Smooth muscle cell (in vitro differentiated cells): ENCODE measurements at regions not wholly inside any gene's neighbourhood (a gene's known extent, or its start where the extent isn't known, plus 50 kb on each side); places are given as distances from the start of the nearest gene placed in this dataset.
A peak's percentile ranks its signal among the peaks of the same experiment; 100 is the strongest.

Experiments
- DNase-seq: peaks from one replicate; lab custom pipeline; 2025; ENCODE audit not compliant: unreplicated experiment; lab: John Stamatoyannopoulos, UW
- H2AFZ ChIP-seq: fragments of 200-600 bp; sonication (generic); 2 replicates; pipeline ENCODE4 v1.6.0; 2016; ENCODE audit warnings: antibody characterized with exemption, low read depth, mild to moderate bottlenecking
- H3F3A ChIP-seq: fragments of 200-600 bp; sonication (generic); 2 replicates; pipeline ENCODE4 v1.6.0; 2017; ENCODE audit warnings: antibody characterized with exemption, low read depth
- H3K27ac ChIP-seq: fragments of 200-600 bp; sonication (generic); 2 replicates; pipeline ENCODE4 v1.5.1; 2016; ENCODE audit warnings: low read depth, mild to moderate bottlenecking
- H3K27me3 ChIP-seq: fragments of 200-600 bp; sonication (generic); 2 replicates; pipeline ENCODE4 v1.6.1; 2016; ENCODE audit warnings: low read depth, mild to moderate bottlenecking
- H3K36me3 ChIP-seq: fragments of 200-600 bp; sonication (generic); 2 replicates; pipeline ENCODE4 v1.5.1; 2016; ENCODE audit warnings: low read depth
- H3K4me1 ChIP-seq: fragments of 200-600 bp; sonication (generic); 2 replicates; pipeline ENCODE4 v1.5.1; 2016; ENCODE audit warnings: low read depth
- H3K4me2 ChIP-seq: fragments of 200-600 bp; sonication (generic); 2 replicates; pipeline ENCODE4 v1.6.0; 2016; ENCODE audit warnings: mild to moderate bottlenecking
- H3K4me3 ChIP-seq: fragments of 200-600 bp; sonication (generic); 2 replicates; pipeline ENCODE4 v1.5.1; 2016; ENCODE audit warnings: mild to moderate bottlenecking
- H3K79me2 ChIP-seq: fragments of 200-600 bp; sonication (generic); 2 replicates; pipeline ENCODE4 v1.6.0; 2016; ENCODE audit warnings: low read depth, mild to moderate bottlenecking
- H3K9ac ChIP-seq: fragments of 200-600 bp; sonication (generic); 2 replicates; pipeline ENCODE4 v1.6.0; 2016; ENCODE audit warnings: low read depth
- H3K9me3 ChIP-seq: fragments of 200-600 bp; sonication (generic); replicated peaks from 2 replicates; pipeline ENCODE4 v1.5.1; 2016; ENCODE audit warnings: low read depth
- H4K20me1 ChIP-seq: fragments of 200-600 bp; sonication (generic); 2 replicates; pipeline ENCODE4 v1.6.0; 2016; ENCODE audit warnings: low read depth
- WGBS: methylation state at CpG from one replicate; pipeline ENCODE4 v1.1.7; 2016; ENCODE audit warnings: low lambda C conversion rate; 5-methylcytosine and 5-hydroxymethylcytosine counted together
- TF ChIP-seq, protein P1 (sequence below): fragments of 200-600 bp; sonication (generic); IDR thresholded peaks from 2 replicates; pipeline ENCODE4 v1.5.1; 2017; ENCODE audit warnings: borderline replicate concordance, mild to moderate bottlenecking, antibody characterized with exemption; ENCODE audit not compliant: insufficient read depth, poor library complexity, severe bottlenecking

DNA sequence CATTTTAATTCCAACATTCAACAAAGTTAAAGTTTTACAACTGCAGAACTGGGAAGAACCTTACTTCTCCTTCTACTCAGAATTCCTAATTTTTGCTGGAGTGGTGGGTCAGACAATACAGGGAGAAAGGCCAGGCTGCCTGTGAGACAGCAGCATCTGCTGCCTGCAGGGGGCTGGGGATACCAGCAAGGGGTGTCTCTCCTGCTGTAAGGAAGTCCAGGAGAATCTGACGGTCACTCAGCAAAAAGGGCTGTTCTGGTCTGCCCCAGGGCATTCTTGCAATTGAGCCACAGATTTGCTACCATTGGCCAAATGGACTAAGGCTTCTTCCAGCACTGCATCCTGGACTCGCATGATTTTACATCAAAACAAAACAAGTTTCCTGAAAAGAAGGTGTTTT is 426.6 kb upstream of the CDH11 start:
- no peak overlapping the region for H2AFZ ChIP-seq
- H3K27me3 ChIP-seq = no peaks in the 10 kb centered on the region
- H3K4me3 ChIP-seq = peak overlapping the region; percentile 12
- peak overlapping the region; percentile 96 for H3K27ac ChIP-seq
- TF ChIP-seq, protein P1, sequence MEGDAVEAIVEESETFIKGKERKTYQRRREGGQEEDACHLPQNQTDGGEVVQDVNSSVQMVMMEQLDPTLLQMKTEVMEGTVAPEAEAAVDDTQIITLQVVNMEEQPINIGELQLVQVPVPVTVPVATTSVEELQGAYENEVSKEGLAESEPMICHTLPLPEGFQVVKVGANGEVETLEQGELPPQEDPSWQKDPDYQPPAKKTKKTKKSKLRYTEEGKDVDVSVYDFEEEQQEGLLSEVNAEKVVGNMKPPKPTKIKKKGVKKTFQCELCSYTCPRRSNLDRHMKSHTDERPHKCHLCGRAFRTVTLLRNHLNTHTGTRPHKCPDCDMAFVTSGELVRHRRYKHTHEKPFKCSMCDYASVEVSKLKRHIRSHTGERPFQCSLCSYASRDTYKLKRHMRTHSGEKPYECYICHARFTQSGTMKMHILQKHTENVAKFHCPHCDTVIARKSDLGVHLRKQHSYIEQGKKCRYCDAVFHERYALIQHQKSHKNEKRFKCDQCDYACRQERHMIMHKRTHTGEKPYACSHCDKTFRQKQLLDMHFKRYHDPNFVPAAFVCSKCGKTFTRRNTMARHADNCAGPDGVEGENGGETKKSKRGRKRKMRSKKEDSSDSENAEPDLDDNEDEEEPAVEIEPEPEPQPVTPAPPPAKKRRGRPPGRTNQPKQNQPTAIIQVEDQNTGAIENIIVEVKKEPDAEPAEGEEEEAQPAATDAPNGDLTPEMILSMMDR = peak; percentile 37
- H3K4me2 ChIP-seq = peak overlapping the region; percentile 82
- H3K9ac ChIP-seq = peak overlapping the region; percentile 75
- DNase-seq = no peak
- WGBS = 31% methylated on average over 2 of the region's 2 CpGs
- no peaks in the 10 kb centered on the region for H3K79me2 ChIP-seq
- H3K36me3 ChIP-seq = no peaks in the 10 kb centered on the region
- H3F3A ChIP-seq = peaks cover 27% of the 10 kb centered on the region
- peaks cover 44% of the 10 kb centered on the region for H3K4me1 ChIP-seq
- no peaks in the 10 kb centered on the region for H3K9me3 ChIP-seq
- H4K20me1 ChIP-seq = no peaks in the 10 kb centered on the region

DNA sequence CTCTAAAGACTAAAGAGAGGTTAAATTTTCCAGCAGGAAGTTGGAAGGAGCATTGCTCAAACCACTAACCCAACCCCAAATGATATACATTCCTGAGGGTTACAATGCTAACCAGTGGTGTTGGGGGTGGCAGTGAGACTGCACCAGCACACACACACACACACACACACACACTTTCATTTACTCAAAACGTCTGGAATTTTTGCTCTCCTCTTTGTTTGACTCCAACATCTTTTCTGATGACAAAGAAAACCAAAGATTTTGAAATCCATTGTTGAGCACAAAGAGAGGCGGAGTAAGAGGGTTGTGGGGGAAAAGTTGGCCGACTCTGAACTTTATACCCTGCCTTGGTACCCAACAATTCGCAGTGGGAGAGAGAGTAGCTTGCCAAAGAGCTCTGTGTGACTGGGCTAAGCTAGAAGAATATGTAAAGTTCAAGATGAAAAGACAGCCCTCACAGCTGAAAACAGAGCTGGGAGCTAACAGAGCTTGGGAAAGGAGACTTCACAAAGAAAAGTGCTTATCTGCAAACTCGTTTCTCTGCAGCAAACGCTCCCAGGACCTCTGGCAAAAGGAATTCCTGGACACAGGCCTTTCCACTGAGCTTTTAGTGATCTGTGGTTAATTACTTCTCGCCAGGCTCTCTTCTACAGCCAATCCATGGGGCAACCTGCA is 426.0 kb upstream of the CDH11 start:
- peaks cover 44% of the 10 kb centered on the region for H3K4me1 ChIP-seq
- no peaks in the 10 kb centered on the region for H3K27me3 ChIP-seq
- H4K20me1 ChIP-seq = no peaks in the 10 kb centered on the region
- H3K9ac ChIP-seq = peak overlapping the region; percentile 75
- peaks cover 27% of the 10 kb centered on the region for H3F3A ChIP-seq
- H2AFZ ChIP-seq = no peak overlapping the region
- WGBS = 5% methylated on average over 7 of the region's 7 CpGs
- no peaks in the 10 kb centered on the region for H3K9me3 ChIP-seq
- no peaks in the 10 kb centered on the region for H3K36me3 ChIP-seq
- peak overlapping the region; percentile 96 for H3K27ac ChIP-seq
- no peak for DNase-seq
- no peaks in the 10 kb centered on the region for H3K79me2 ChIP-seq
- TF ChIP-seq, protein P1 = no peak
- H3K4me2 ChIP-seq = peak overlapping the region; percentile 82
- peak overlapping the region; percentile 12 for H3K4me3 ChIP-seq

GRCh38 chr16:65546353-65546791 is 424.5 kb upstream of the CDH11 start:
- no peak for DNase-seq
- Histone ChIP-seq H3K4me2 (peak overlapping the region; percentile 82), H3F3A (peaks cover 27% of the 10 kb centered on the region), H2AFZ (no peak overlapping the region), H3K9ac (peak overlapping the region; percentile 9), H3K79me2 (no peaks in the 10 kb centered on the region), H3K27ac (peak overlapping the region; percentile 96), H3K36me3 (no peaks in the 10 kb centered on the region), H3K4me3 (no peak overlapping the region), H3K9me3 (no peaks in the 10 kb centered on the region), H3K4me1 (peaks cover 44% of the 10 kb centered on the region), H4K20me1 (no peaks in the 10 kb centered on the region), H3K27me3 (no peaks in the 10 kb centered on the region)
- TF ChIP-seq, protein P1 = no peak
- 0% methylated on average over 3 of the region's 3 CpGs for WGBS

DNA sequence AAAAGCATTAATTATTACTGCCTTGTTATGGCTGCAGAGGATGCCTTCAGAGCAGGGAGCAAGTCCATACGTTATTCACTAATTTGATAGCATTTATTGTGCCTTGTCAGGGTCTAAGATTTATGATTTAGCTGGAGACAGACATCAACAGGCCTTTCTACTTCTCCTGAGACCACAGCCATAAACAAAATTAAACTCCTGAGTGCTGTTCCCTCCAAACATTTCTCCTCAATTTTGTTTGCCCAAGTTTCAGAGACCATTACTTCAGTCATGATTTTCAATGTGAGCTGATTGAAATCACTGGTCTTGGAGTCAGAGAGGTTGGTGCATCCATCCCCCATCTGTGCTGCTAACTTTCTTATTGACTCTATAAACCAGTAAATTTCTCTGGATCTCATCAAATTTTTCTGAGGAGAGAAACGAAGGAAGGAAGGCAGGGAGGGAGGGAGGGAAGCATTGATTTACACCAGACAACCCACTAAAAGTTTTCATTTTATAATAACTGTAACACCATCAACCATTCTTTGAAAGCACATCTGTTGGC is 423.6 kb upstream of the CDH11 start:
- TF ChIP-seq, protein P1 = no peak
- WGBS = 15% methylated on average over 2 of the region's 2 CpGs
- no peaks in the 10 kb centered on the region for H3K79me2 ChIP-seq
- H3K9me3 ChIP-seq = no peaks in the 10 kb centered on the region
- peak overlapping the region; percentile 4 for H3K9ac ChIP-seq
- DNase-seq = no peak
- peak overlapping the region; percentile 82 for H3K4me2 ChIP-seq
- peaks cover 44% of the 10 kb centered on the region for H3K4me1 ChIP-seq
- H2AFZ ChIP-seq = no peak overlapping the region
- peak overlapping the region; percentile 96 for H3K27ac ChIP-seq
- no peaks in the 10 kb centered on the region for H3K27me3 ChIP-seq
- peaks cover 25% of the 10 kb centered on the region for H3F3A ChIP-seq
- no peaks in the 10 kb centered on the region for H4K20me1 ChIP-seq
- no peak overlapping the region for H3K4me3 ChIP-seq
- H3K36me3 ChIP-seq = no peaks in the 10 kb centered on the region
